ENCODE measurements at regions not wholly inside any gene's neighbourhood (a gene's known extent, or its start where the extent isn't known, plus 50 kb on each side); places are given as distances from the start of the nearest gene placed in this dataset.

DNA sequence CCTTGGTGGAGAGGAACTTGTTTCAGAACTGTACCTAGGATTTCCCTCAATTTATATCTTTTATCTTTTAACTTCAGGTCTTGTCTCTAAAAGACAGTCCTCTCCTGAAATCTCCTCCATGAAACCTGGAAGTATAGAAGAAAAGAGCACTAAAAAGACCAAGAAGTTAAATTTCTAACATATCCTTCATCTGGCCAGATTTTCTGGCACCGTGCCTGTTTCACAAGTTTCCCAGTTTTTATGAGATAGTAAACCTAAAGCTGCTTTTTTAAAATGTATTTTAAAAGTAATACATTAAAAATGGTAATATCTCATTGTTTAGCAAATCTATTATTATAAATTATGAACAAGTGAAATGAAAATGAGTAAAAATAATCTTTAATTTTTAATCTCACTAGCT, 348.3 kb upstream of the RSPO3 start:
- Histone ChIP-seq H3K9me3 (ENCODE audit: control insufficient read depth, insufficient read depth, low read length) (no peaks in the 10 kb centered on the region), H3K36me3 (ENCODE audit: control insufficient read depth, insufficient read depth, low read length) (no peaks in the 10 kb centered on the region), H3K14ac (replicated peaks; ENCODE audit: low read depth, low read length) (no peak overlapping the region), H4K5ac (ENCODE audit: low read depth, low read length) (no peak overlapping the region), H3K4ac (ENCODE audit: low read depth, low read length) (no peak overlapping the region), H3K9ac (ENCODE audit: low read depth, low read length) (no peak overlapping the region), H4K8ac (ENCODE audit: low read depth in 2 of 2, low read length in 2 of 2) (no peak overlapping the region), H2BK5ac (ENCODE audit: low read depth, low read length, poor library complexity, severe bottlenecking) (no peak overlapping the region), H4K91ac (ENCODE audit: insufficient read depth, low read depth, low read length) (no peak overlapping the region), H2BK15ac (ENCODE audit: low read depth, low read length) (no peak overlapping the region), H3K56ac (ENCODE audit: extremely low read depth, insufficient read depth, low read length) (no peak overlapping the region), H2BK20ac (ENCODE audit: low read depth, low read length) (no peak overlapping the region), H2AK9ac (replicated peaks; ENCODE audit: low read depth, low read length, poor library complexity) (no peak overlapping the region), H3K27ac (ENCODE audit: insufficient read depth, low read length) (no peak overlapping the region), H3K4me2 (ENCODE audit: low read depth, low read length) (no peak overlapping the region), H3K18ac (ENCODE audit: low read depth, low read length) (no peak overlapping the region), H4K20me1 (ENCODE audit: insufficient read depth, low read length) (no peaks in the 10 kb centered on the region), H3K4me1 (ENCODE audit: control insufficient read depth, insufficient read depth, low read length) (no peaks in the 10 kb centered on the region), H3K4me3 (ENCODE audit: insufficient read depth, low read depth, low read length) (no peak overlapping the region), H2AFZ (replicated peaks; ENCODE audit: low read length, poor library complexity) (no peak overlapping the region), H3K79me1 (ENCODE audit: low read depth in 1 of 2, low read length in 2 of 2) (no peaks in the 10 kb centered on the region), H3K9me1 (ENCODE audit: insufficient read depth, low read length) (no peaks in the 10 kb centered on the region), H3K23ac (ENCODE audit: low read depth, low read length) (no peak overlapping the region), H2AK5ac (ENCODE audit: low read depth, low read length) (no peak overlapping the region), H3K27me3 (ENCODE audit: control insufficient read depth, insufficient read depth, low read length) (no peaks in the 10 kb centered on the region), H2BK120ac (ENCODE audit: low read depth, low read length) (no peak overlapping the region)
- ChIA-PET POLR2A (ENCODE audit: unreplicated experiment) (no interaction called here), CTCF (no interaction called here)
- no peak for ATAC-seq (ENCODE audit: low read depth)
- DNase-seq, result no peak
- BruUV-seq (replicated peaks), result no TSS peak
- in situ Hi-C loops (cut with MboI; ENCODE audit: low sequenced_read_pairs) (no loop called here), intact Hi-C loops (cut with micrococcal nuclease) (no loop called here), dilution Hi-C loops (cut with HindIII; ENCODE audit: low sequenced_read_pairs, unreplicated experiment) (no loop called here)
- TF ChIP-seq MXI1 (IDR thresholded peaks at IDR 0.05; ENCODE audit: borderline replicate concordance, low read depth, low read length), result no peak
- TF ChIP-seq, protein P1, sequence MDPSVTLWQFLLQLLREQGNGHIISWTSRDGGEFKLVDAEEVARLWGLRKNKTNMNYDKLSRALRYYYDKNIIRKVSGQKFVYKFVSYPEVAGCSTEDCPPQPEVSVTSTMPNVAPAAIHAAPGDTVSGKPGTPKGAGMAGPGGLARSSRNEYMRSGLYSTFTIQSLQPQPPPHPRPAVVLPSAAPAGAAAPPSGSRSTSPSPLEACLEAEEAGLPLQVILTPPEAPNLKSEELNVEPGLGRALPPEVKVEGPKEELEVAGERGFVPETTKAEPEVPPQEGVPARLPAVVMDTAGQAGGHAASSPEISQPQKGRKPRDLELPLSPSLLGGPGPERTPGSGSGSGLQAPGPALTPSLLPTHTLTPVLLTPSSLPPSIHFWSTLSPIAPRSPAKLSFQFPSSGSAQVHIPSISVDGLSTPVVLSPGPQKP (IDR thresholded peaks at IDR 0.05; ENCODE audit: borderline replicate concordance, low read depth, low read length), result no peak
- no peak for TF ChIP-seq NFE2L2 (IDR thresholded peaks at IDR 0.05; ENCODE audit: low read depth, low read length)
- TF ChIP-seq CEBPB (IDR thresholded peaks at IDR 0.05; ENCODE audit: low read depth, low read length), result no peak
- no peak for TF ChIP-seq SMC3 (IDR thresholded peaks at IDR 0.05; ENCODE audit: low read depth, low read length)
- TF ChIP-seq MAZ (IDR thresholded peaks at IDR 0.05; ENCODE audit: borderline replicate concordance, low read depth, low read length), result no peak
- no peak for TF ChIP-seq CHD1 (IDR thresholded peaks at IDR 0.05; ENCODE audit: low read depth, low read length)
- no peak for TF ChIP-seq RCOR1 (IDR thresholded peaks at IDR 0.05; ENCODE audit: insufficient replicate concordance, low read length)
- TF ChIP-seq MAFK (IDR thresholded peaks at IDR 0.05; ENCODE audit: low read depth, low read length), result no peak
- TF ChIP-seq, protein P2, sequence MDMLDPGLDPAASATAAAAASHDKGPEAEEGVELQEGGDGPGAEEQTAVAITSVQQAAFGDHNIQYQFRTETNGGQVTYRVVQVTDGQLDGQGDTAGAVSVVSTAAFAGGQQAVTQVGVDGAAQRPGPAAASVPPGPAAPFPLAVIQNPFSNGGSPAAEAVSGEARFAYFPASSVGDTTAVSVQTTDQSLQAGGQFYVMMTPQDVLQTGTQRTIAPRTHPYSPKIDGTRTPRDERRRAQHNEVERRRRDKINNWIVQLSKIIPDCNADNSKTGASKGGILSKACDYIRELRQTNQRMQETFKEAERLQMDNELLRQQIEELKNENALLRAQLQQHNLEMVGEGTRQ (IDR thresholded peaks at IDR 0.05; ENCODE audit: low read depth, low read length), result no peak
- TF ChIP-seq BHLHE40 (IDR thresholded peaks at IDR 0.05; ENCODE audit: low read depth, low read length), result no peak
- TF ChIP-seq, protein P3, sequence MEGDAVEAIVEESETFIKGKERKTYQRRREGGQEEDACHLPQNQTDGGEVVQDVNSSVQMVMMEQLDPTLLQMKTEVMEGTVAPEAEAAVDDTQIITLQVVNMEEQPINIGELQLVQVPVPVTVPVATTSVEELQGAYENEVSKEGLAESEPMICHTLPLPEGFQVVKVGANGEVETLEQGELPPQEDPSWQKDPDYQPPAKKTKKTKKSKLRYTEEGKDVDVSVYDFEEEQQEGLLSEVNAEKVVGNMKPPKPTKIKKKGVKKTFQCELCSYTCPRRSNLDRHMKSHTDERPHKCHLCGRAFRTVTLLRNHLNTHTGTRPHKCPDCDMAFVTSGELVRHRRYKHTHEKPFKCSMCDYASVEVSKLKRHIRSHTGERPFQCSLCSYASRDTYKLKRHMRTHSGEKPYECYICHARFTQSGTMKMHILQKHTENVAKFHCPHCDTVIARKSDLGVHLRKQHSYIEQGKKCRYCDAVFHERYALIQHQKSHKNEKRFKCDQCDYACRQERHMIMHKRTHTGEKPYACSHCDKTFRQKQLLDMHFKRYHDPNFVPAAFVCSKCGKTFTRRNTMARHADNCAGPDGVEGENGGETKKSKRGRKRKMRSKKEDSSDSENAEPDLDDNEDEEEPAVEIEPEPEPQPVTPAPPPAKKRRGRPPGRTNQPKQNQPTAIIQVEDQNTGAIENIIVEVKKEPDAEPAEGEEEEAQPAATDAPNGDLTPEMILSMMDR (conservative IDR thresholded peaks at IDR 0.05; ENCODE audit: low read depth, low read length), result no peak
- no peak for TF ChIP-seq FOS (IDR thresholded peaks at IDR 0.05; ENCODE audit: low read depth, low read length)
- TF ChIP-seq RFX5 (IDR thresholded peaks at IDR 0.05; ENCODE audit: low read depth, low read length), result no peak
- TF ChIP-seq RAD21 (IDR thresholded peaks at IDR 0.05; ENCODE audit: low read length), result no peak
- no peak for TF ChIP-seq POLR2A (IDR thresholded peaks at IDR 0.05; ENCODE audit: low read depth, low read length)
- no CpG with 5 or more reads among the region's 1 CpG for WGBS, 2 experiments (ENCODE audit: extremely low coverage in 2 of 2, insufficient read length in 1 of 2)
